Stimulated activated CD8-positive, alpha-beta memory T cell treated with anti-CD3 and anti-CD28 coated beads, Interleukin-12 subunit alpha, Interleukin-12 subunit beta, amount 100 ng/mL, for 24 hours (primary cell): ENCODE measurements at regions not wholly inside any gene's neighbourhood (a gene's known extent, or its start where the extent isn't known, plus 50 kb on each side); places are given as distances from the start of the nearest gene placed in this dataset.

Experiments used
- DNase-seq: peaks from one replicate; pipeline ENCODE4 v3.0.0-alpha.2; 2020; ENCODE audit errors: extremely low read depth

DNA sequence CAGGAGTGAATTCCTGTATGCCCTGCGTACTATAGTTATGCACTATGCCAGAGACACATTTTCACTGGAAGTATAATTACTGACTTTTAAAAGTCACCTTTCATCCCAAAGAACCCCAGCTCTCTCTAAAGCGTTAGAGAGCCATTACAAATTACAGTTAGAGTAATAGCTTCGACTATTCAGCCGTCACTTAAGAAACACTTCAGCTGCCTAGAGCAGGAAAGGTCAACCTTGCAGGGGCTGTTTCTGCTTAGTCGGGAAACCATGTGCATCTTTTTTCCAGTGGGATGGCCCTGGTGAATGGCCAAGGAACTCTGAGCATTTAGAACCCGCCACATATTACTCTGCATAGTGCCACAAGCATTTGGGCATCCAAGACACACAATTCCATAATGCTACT, 235.9 kb downstream of the ARRDC4 start:
- DNase-seq: no peak

- no peak for DNase-seq
Observed at GRCh38 chr15:98202256-98202655, 241.8 kb downstream of the ARRDC4 start.

DNA sequence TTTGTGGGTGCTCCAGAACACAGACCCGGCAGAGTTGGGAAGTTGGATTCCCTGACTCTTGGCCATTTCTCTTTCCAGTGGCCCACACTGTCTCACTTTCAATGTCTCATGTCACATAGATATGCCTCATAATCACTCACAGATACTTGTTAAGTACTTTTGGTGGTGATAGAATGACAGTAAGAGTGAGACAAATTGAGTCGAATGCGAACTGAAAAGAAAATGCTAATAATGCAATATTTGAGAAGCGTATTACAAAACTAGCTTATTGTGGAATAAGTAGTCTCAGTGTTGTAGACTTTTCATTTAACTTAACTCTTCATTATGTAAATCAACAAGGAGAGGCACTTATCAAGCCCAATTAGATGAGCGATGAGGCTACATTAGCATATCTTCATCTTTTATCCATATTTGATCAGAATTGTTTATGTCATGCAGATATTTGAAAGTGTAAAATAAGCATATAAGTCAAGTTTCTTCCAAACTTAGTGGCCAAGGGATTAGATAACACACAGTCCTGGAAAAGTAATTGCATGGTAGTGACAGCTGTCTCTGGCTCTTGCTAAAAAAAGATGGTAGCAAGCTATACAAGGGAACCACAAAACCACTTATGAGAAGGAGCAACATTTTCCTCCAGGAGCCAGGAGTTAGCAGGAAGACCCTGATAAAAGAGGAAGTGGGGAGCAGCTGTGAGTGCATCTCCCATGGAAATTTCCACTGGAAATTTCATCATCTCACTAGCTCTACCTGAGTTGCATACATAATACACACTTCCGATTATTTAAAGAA, 243.6 kb downstream of the ARRDC4 start:
- no peak for DNase-seq

GRCh38 chr15:98207928-98208327, 247.4 kb downstream of the ARRDC4 start:
- DNase-seq: no peak

DNA sequence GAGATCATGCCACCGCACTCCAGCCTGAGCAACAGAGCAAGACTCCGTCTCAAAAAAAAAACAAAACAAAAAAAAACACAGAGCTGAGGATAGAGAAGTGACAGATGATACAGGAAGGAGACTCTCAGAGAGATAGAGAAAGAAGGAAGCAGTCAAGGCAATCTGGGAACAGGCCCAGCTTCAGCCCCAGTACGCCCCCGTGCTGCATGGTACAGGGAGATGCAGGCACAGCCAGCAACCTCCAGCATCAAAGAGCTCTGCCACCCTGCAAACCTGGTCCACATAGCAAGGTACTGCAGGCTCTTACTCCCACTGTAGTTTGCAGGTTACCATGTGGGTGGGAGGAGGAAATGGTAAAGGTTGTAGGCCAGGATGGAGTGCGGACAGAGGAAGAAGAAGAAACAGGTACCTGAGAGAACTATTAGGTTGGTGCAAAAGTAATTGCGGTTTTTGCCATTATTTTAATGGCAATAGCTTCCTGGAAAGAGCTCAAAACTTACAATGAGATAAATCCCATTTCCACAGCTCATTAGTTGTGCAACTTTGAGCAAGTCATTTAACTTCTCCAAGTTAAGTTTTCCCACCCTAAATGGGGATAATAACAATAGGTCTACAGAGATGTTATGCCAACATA, 253.0 kb downstream of the ARRDC4 start:
- DNase-seq: no peak

DNA sequence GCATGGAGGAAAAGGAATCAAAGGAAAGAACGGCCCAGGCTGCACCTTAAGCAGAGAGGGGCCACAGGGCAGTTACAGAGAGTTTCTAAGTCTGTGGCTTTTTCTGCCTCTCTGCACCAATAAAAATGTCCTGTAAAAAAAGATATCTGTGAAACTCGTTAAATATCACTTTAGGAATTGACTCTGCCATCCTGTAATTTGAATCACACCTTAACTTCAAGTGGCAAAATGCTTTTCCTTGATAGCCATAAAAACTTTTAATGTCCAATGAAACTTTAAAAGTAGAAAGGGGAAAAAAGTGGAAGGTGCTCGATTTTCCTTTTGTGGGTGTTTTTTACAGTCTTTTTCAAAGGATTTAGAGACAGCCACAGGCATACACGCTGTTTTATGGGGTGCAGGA, 255.7 kb downstream of the ARRDC4 start:
- no peak for DNase-seq

- DNase-seq: no peak
Observed at GRCh38 chr15:98217356-98217755, 256.9 kb downstream of the ARRDC4 start.

- DNase-seq: no peak
Observed at GRCh38 chr15:98221144-98221543, 260.6 kb downstream of the ARRDC4 start.

GRCh38 chr15:98221577-98221976, 261.1 kb downstream of the ARRDC4 start:
- DNase-seq: no peak

DNA sequence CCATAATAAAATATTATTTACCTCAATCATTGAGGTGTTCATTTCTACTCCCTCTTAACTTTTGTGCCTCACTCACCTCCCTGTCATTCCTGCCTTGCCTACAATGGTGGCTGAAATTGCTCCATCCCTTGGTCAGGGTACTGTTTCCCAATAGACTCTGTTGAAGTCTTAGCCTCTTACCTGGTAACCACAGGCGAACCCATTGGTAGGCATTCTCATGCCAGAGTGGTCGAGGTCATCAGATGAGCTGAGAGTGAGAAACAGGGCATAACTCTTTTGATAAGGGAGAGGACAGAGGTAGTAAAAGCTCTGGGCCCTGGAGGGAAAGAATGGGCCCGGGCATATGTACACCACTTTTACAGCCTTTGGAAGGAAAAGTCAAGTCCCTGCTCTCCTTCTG, 265.6 kb downstream of the ARRDC4 start:
- no peak for DNase-seq

DNA sequence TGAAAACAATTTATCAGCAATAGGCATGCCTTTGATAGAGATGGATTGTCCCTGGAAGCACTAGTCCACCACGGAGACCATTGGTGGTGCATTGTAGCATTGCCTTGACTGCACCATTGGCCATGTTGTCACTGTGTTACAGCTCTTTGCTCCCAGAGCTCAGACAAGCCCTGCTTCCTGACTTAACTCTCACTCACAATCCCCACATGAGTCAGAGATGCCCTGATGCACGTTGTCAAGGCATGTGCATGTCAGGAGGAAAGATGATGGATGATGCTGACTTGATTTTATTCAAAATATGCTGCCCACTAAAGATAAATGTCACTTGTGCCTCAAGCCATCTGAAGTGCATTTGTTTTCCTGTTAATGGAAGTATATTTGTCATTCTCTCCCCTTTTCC, 266.1 kb downstream of the ARRDC4 start:
- DNase-seq: no peak

- DNase-seq: no peak
Observed at GRCh38 chr15:98228846-98229245, 268.3 kb downstream of the ARRDC4 start.

GRCh38 chr15:98230975-98231374, 270.5 kb downstream of the ARRDC4 start:
- no peak for DNase-seq

DNA sequence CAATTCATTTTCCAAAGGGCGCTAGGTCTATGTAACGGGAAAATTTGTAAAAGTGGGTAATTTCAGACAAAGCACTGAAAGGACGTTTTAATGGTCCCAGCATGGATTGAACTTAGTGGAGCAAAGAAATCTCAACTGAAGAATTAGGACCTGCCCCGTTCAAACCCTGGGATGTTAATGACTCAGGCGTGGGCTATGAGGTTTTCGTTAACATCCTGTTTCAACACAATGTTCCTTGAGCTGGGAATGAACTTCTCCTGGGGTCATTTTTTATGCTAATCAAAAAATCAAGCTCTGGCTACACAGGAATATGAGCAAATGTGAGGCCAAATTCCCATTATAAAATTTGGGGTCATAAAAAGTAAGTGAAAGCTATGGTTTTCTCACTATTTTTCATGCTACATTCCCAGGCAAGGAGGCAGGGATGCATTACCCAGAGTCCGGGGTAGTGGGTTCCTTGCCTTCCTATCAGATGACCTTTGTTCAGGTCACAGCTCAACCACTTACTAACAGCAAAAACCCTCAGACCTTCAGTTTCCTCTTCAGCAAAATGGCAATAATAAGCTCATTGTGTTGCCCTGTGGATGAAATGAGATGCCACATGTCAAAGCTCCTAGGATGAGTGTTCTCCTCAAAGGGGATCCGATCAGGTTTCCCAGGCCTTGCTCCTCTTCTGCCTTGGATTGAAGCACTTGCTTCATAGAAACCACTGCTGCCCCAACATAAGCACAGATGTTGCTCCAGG, 271.4 kb downstream of the ARRDC4 start:
- DNase-seq: no peak

DNA sequence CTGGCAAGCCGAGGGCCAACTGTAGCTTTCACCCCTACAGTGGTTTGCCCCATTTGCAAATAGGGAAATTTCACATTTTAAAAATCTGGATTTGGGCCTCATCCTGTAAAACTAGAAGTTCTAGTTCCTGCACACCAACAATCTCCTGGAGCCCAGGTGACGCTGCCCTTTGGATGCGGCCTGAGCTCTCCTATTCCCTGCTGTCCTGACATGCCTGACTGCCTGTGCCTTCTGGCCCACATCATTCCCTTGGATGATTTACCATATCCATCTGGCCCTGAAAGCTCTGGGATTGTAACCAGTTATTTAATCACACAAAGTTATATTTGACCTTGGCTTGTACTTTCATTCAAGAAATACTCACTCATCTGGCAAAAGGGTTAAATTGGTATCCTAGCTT, 272.3 kb downstream of the ARRDC4 start:
- no peak for DNase-seq

DNA sequence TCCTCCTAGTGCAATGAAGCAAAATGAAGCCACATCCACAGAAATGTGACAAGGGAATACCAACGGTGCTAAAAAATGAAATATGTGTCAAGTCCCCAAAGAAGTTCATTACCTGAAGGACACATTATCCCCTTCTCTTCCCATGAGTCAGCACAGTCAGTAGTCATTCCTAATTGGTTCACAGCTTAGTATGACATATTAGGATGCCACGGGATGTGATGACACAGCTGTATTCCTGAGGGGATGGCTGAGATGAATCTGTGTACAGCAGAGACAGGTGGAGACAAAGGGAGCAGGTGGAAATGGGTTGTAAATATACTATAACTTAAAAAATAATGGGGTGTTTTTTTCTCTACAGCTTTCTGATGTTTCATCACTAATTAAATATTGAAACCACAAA, 273.4 kb downstream of the ARRDC4 start:
- DNase-seq: no peak

DNA sequence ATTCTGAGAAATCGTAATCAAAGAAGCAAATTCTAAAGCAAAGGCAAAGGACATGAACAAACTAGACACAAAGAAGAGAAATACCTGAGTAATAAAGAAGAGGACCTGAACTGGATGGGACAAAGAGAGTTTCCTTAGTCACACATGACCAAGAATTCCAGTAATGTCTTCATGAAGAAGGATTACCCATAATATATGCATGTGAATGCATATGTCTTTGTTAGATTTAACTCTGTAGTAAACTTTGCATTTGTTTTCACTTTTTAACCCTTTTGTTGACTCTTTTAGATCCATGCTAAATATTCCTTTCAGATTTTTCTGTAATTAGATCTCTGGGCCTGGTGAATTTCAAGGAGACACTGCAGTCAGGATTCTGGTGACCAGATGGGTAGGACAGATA, 279.8 kb downstream of the ARRDC4 start:
- no peak for DNase-seq

GRCh38 chr15:98241032-98241554, 280.6 kb downstream of the ARRDC4 start:
- DNase-seq: no peak

DNA sequence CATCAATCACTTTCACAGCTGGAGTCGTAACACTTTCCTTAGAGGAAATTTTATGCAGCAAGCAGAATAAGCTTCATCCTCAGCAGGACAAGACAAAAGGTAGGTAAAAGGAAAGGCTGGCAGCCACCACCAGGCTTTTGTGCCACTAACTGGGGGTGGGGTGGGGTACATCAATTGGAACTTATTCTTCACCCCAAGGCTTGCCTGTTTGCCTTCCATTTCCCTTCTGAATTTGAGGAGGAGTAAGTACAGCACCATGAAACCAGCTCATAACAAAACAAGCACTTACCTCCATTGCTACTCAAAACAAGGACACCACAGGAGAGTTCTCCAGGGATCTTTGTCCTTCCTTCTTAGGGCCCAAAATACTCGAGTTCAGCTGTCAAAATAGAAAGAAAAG, 296.8 kb downstream of the ARRDC4 start:
- no peak for DNase-seq

DNA sequence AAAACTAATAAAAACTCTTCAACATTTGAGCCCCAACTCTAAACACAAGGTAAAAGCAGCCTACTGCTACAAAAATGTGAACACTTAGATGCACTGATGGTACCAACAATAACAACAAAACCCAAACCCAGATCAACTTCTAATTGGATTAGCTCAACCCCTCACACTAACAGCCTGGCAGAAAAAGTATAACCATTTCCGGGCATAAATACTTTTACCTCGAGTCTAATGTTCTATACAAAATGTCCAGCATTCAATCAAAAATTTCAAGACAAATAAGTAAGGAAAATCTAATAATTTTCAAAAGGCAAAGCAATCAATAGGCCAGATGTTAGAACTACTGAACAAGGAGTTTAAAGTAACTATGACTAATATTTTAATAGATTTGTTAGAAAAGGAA, 303.3 kb downstream of the ARRDC4 start:
- no peak for DNase-seq

DNA sequence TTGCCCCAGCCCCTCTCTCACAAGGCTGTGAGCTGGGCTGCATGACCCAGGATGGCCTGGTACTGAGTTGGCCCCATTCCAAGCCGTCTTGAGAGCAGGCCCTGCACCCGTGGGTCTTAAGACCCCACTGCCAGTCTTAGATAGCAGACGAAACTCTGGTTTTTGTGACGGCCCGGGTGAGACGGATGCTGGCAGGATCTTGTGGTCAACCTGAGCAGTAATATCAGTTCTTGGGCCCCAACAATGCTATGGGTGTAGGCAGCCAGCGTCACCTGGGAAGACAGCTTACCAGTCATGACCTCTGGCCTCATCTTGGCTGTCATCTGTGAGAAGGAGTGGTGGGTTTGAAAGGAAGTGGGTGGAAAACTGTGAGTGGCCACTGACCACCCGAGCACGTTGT, 305.8 kb downstream of the ARRDC4 start:
- DNase-seq: no peak

DNA sequence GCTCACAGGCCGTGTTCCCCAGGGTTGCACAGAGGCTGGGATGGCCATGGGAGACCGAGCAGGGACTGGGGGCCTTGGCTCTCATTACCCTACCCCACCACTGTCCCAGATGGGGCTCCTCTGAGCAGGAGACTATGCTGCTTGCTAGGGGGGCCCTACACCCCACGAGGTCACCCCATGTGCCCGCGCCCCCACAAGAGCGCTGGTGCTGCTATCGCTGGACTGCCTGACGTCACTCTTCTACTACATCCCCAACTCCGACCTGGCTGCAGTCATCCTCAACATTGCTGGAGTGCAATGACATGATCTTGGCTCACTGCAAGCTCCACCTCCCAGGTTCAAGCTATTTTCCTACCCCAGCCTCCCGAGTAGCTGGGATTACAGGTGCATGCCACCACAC, 307.7 kb downstream of the ARRDC4 start:
- no peak for DNase-seq

- no peak for DNase-seq
Observed at GRCh38 chr15:98272625-98273024, 312.1 kb downstream of the ARRDC4 start.
